ENCODE measurements at regions not wholly inside any gene's neighbourhood (a gene's known extent, or its start where the extent isn't known, plus 50 kb on each side); places are given as distances from the start of the nearest gene placed in this dataset.

DNA sequence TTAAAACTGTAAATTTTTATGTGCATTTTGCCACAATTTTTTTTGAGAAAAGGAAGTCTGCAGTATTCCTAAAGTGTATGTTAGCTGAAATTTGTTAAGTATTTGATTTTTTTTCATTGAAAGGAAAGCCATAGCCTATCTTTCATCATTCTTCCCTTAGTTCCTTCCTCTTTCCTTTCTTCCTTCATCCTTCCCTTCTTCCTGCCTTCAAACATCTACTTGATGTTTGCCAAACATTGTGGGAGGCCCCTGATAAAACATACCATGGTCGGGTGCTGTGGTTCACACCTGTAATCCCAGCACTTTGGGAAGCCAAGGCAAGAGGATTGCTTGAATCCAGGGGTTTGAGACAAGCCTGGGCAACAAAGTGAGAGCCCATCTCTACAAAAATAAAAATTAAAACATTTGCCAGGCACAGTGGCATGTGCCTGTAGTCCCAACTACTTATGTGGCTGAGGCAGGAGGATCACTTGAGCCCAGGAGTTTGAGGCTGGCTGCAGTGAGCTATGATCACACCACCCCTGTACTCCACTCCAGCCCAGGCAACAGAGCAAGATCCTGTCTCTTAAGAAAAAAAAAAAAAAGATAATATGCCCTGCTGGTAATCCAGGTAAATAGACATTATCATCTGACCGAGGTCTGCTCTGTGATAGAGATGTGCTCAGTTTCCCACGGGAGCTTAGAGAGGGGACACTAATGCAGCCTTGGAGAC is 62.9 kb upstream of the FOXN2 start:
- Histone ChIP-seq H3K9me3 (no peaks in the 10 kb centered on the region), H3K36me3 (no peaks in the 10 kb centered on the region), H3K27me3 (no peaks in the 10 kb centered on the region), H3K27ac (no peak overlapping the region), H3K4me1 (peaks cover 9 to 24% (median 13%) of the 10 kb centered on the region in 4 donors), H3K4me3 (no peak overlapping the region)
- intact Hi-C loops (cut with DNase I; ENCODE audit: low total_unique reads), result no loop called here
- WGBS, 2 donors (ENCODE audit: low coverage in 1 of 2), result 80 to 82% methylated on average over 3 of the region's 3 CpGs
- in situ Hi-C loops (cut with MboI; ENCODE audit: low pct_ligation_motif_present in 1 of 4, low pct_unique_long_range_greater_than_20kb in 1 of 4, low sequenced_read_pairs in 3 of 4), result no loop called here
- TF ChIP-seq EP300 (IDR thresholded peaks at IDR 0.05; ENCODE audit: low read depth) (no peak), POLR2AphosphoS5 (IDR thresholded peaks at IDR 0.05) (no peak), POLR2A (IDR thresholded peaks at IDR 0.05) (no peak)
- TF ChIP-seq, protein P1, sequence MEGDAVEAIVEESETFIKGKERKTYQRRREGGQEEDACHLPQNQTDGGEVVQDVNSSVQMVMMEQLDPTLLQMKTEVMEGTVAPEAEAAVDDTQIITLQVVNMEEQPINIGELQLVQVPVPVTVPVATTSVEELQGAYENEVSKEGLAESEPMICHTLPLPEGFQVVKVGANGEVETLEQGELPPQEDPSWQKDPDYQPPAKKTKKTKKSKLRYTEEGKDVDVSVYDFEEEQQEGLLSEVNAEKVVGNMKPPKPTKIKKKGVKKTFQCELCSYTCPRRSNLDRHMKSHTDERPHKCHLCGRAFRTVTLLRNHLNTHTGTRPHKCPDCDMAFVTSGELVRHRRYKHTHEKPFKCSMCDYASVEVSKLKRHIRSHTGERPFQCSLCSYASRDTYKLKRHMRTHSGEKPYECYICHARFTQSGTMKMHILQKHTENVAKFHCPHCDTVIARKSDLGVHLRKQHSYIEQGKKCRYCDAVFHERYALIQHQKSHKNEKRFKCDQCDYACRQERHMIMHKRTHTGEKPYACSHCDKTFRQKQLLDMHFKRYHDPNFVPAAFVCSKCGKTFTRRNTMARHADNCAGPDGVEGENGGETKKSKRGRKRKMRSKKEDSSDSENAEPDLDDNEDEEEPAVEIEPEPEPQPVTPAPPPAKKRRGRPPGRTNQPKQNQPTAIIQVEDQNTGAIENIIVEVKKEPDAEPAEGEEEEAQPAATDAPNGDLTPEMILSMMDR (IDR thresholded peaks at IDR 0.05), result no peak
- DNase-seq, result no peak

DNA sequence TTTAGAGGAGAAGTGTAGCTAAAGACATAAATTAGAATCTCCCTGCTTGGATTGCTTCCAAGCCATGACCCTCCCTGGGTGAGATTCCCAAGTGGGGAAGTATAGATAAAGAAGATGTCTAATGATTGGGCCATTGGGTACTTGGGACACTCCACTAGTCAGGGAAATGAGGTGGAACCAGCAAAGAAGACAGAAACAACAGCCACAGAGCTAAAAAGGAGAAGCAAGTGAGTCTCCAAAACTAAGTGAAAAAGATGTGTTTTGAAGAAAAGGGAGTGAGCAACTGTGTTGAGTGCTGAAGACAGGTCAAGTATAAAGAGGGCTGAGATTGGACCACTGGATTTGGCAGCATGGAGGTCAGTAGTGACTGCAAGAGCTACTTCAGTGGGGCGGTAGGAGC is 61.2 kb upstream of the FOXN2 start:
- WGBS, 2 donors (ENCODE audit: low coverage in 1 of 2), result 90 to 94% methylated on average over 1 of the region's 1 CpG
- intact Hi-C loops (cut with DNase I; ENCODE audit: low total_unique reads) (no loop called here), in situ Hi-C loops (cut with MboI; ENCODE audit: low pct_ligation_motif_present in 1 of 4, low pct_unique_long_range_greater_than_20kb in 1 of 4, low sequenced_read_pairs in 3 of 4) (no loop called here)
- DNase-seq, result no peak
- TF ChIP-seq POLR2A (IDR thresholded peaks at IDR 0.05) (no peak), EP300 (IDR thresholded peaks at IDR 0.05; ENCODE audit: low read depth) (no peak), POLR2AphosphoS5 (IDR thresholded peaks at IDR 0.05) (no peak)
- TF ChIP-seq, protein P1 (IDR thresholded peaks at IDR 0.05), result no peak
- H3K4me1 ChIP-seq, result peaks cover 9 to 22% (median 13%) of the 10 kb centered on the region in 4 donors
- H3K9me3 ChIP-seq, result no peaks in the 10 kb centered on the region
- no peak overlapping the region for H3K27ac ChIP-seq
- H3K36me3 ChIP-seq, result no peaks in the 10 kb centered on the region
- H3K27me3 ChIP-seq, result no peaks in the 10 kb centered on the region
- no peak overlapping the region for H3K4me3 ChIP-seq

GRCh38 chr2:48254839-48255238 is 59.6 kb upstream of the FOXN2 start:
- 67 to 87% methylated on average over 1 of the region's 1 CpG for WGBS, 2 donors (ENCODE audit: low coverage in 1 of 2)
- no peak for DNase-seq
- TF ChIP-seq POLR2AphosphoS5 (IDR thresholded peaks at IDR 0.05) (no peak), EP300 (IDR thresholded peaks at IDR 0.05; ENCODE audit: low read depth) (no peak), POLR2A (IDR thresholded peaks at IDR 0.05) (no peak)
- TF ChIP-seq, protein P1 (IDR thresholded peaks at IDR 0.05), result no peak
- Histone ChIP-seq H3K27ac (no peak overlapping the region), H3K4me3 (no peak overlapping the region), H3K27me3 (no peaks in the 10 kb centered on the region), H3K4me1 (peaks cover 1 to 7% (median 4%) of the 10 kb centered on the region in 4 donors), H3K9me3 (no peaks in the 10 kb centered on the region), H3K36me3 (no peaks in the 10 kb centered on the region)
- intact Hi-C loops (cut with DNase I; ENCODE audit: low total_unique reads) (no loop called here), in situ Hi-C loops (cut with MboI; ENCODE audit: low pct_ligation_motif_present in 1 of 4, low pct_unique_long_range_greater_than_20kb in 1 of 4, low sequenced_read_pairs in 3 of 4) (no loop called here)

DNA sequence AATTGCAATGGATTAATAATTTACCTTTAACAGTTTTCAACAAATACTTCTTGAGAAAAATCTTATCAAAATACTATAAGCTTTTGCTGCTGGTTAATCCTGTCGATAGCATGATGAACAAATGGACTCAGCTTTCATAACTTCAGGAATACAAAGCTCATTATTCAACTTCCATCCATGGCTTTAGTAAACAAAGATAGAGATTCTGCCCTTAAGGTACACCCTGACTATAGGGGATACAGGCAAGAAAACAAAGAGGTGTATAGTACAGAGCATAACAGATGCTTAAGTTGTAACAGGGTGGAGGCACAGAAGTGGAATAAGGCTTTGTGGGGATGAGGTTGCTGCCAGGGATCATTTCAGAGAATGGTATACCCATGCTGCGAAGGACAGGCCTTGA is 57.0 kb upstream of the FOXN2 start:
- no peaks in the 10 kb centered on the region for H3K27me3 ChIP-seq
- intact Hi-C loops (cut with DNase I; ENCODE audit: low total_unique reads), result no loop called here
- TF ChIP-seq EP300 (IDR thresholded peaks at IDR 0.05; ENCODE audit: low read depth) (no peak), POLR2A (IDR thresholded peaks at IDR 0.05) (no peak), POLR2AphosphoS5 (IDR thresholded peaks at IDR 0.05) (no peak)
- TF ChIP-seq, protein P1 (IDR thresholded peaks at IDR 0.05), result no peak
- no peaks in the 10 kb centered on the region for H3K9me3 ChIP-seq
- H3K27ac ChIP-seq, result no peak overlapping the region
- WGBS, 2 donors (ENCODE audit: low coverage in 1 of 2), result 88 to 89% methylated on average over 2 of the region's 2 CpGs
- in situ Hi-C loops (cut with MboI; ENCODE audit: low pct_ligation_motif_present in 1 of 4, low pct_unique_long_range_greater_than_20kb in 1 of 4, low sequenced_read_pairs in 3 of 4), result no loop called here
- H3K4me3 ChIP-seq, result no peak overlapping the region
- H3K4me1 ChIP-seq, result no peaks in the 10 kb centered on the region
- no peak for DNase-seq
- H3K36me3 ChIP-seq, result no peaks in the 10 kb centered on the region
